ENCODE measurements at regions not wholly inside any gene's neighbourhood (a gene's known extent, or its start where the extent isn't known, plus 50 kb on each side); places are given as distances from the start of the nearest gene placed in this dataset.

- TF ChIP-seq, protein P1, sequence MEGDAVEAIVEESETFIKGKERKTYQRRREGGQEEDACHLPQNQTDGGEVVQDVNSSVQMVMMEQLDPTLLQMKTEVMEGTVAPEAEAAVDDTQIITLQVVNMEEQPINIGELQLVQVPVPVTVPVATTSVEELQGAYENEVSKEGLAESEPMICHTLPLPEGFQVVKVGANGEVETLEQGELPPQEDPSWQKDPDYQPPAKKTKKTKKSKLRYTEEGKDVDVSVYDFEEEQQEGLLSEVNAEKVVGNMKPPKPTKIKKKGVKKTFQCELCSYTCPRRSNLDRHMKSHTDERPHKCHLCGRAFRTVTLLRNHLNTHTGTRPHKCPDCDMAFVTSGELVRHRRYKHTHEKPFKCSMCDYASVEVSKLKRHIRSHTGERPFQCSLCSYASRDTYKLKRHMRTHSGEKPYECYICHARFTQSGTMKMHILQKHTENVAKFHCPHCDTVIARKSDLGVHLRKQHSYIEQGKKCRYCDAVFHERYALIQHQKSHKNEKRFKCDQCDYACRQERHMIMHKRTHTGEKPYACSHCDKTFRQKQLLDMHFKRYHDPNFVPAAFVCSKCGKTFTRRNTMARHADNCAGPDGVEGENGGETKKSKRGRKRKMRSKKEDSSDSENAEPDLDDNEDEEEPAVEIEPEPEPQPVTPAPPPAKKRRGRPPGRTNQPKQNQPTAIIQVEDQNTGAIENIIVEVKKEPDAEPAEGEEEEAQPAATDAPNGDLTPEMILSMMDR (IDR thresholded peaks at IDR 0.05; ENCODE audit: insufficient read depth, low read length) = no peak
- TF ChIP-seq POLR2AphosphoS5 (IDR thresholded peaks at IDR 0.05; ENCODE audit: low read depth) (no peak), GABPA (IDR thresholded peaks at IDR 0.05; ENCODE audit: low read depth) (no peak)
Observed at GRCh38 chr3:157916672-157917071, 189.5 kb downstream of the SHOX2 start.

Measured in HL-60 (cell line).